ENCODE measurements at regions not wholly inside any gene's neighbourhood (a gene's known extent, or its start where the extent isn't known, plus 50 kb on each side); places are given as distances from the start of the nearest gene placed in this dataset.

DNA sequence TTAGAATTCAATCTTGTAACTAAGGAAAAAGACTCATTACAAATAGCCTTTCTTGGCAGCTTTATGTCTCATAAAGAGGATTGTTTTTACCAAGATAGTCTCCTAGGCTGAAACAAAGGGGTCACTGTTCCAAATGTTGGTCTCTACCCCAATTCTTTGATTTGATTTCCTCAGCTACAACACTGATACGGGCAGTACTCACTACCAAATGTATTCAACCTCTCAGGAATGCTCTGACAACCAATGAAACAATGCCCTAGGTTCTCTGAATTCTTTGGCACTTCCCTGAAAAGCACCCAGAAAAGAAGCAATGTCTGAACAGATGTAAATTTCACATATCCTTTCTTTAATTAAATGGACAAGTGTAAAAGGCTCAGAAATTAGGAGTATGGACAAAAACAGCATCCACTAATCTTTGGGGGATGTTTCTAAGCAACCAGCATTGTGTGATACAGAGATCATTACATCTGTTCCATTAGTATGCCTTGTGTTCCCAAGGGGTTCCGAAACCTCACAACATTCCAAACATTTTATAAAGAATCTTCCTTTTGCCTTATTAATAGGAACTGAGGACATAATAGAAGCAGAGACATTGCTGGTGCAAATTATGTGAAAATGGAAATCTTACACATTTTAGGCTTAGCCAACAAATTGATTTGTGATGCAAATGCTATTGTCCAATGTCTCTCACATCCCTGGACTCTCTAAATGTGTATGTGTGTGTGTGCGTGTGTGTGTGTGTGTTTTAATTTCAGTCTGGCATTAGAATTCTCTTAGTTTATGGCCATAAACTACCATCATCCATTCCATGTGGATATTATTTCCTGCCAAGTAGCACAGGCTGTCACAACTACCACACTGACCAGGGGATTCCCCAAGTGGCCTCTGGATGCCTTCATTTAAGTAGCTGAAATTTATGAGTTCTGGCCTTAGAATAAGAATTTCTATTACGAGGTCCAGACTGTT, 276.0 kb downstream of the MTX2 start:
- Histone ChIP-seq H3K36me3 (no peaks in the 10 kb centered on the region), H3K4me3 (ENCODE audit: low read depth, low read length) (no peak overlapping the region), H3K27me3 (ENCODE audit: insufficient read depth, low read depth, severe bottlenecking) (peaks cover 49% of the 10 kb centered on the region), H3K27ac (no peak overlapping the region), H3K9me3 (ENCODE audit: severe bottlenecking) (no peaks in the 10 kb centered on the region)
- DNase-seq, result no peak
- TF ChIP-seq, protein P1, sequence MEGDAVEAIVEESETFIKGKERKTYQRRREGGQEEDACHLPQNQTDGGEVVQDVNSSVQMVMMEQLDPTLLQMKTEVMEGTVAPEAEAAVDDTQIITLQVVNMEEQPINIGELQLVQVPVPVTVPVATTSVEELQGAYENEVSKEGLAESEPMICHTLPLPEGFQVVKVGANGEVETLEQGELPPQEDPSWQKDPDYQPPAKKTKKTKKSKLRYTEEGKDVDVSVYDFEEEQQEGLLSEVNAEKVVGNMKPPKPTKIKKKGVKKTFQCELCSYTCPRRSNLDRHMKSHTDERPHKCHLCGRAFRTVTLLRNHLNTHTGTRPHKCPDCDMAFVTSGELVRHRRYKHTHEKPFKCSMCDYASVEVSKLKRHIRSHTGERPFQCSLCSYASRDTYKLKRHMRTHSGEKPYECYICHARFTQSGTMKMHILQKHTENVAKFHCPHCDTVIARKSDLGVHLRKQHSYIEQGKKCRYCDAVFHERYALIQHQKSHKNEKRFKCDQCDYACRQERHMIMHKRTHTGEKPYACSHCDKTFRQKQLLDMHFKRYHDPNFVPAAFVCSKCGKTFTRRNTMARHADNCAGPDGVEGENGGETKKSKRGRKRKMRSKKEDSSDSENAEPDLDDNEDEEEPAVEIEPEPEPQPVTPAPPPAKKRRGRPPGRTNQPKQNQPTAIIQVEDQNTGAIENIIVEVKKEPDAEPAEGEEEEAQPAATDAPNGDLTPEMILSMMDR (IDR thresholded peaks at IDR 0.05; ENCODE audit: low read depth, low read length), result no peak

DNA sequence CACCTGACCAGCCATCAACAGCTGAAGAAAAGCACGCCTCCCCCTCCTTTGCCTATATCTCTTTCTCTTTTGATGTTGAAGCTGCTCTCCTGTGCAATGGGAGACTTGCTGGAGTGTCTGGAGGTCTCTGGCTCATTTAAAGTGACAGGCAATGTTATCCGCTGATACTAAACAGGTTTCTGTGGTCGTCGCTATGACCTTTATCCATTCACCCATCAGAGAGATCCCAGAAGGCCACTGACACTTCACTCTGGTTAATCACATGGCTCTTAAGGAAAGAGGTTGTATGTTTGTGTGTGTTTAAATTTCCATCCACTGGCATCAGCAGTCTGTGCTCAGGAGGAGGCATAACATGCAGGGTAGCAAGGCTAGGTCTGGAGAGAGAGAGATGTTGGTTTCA, 277.3 kb downstream of the MTX2 start:
- peaks cover 59% of the 10 kb centered on the region for H3K27me3 ChIP-seq (ENCODE audit: insufficient read depth, low read depth, severe bottlenecking)
- TF ChIP-seq, protein P1 (IDR thresholded peaks at IDR 0.05; ENCODE audit: low read depth, low read length), result no peak
- DNase-seq, result no peak
- no peaks in the 10 kb centered on the region for H3K9me3 ChIP-seq (ENCODE audit: severe bottlenecking)
- no peaks in the 10 kb centered on the region for H3K36me3 ChIP-seq
- H3K4me3 ChIP-seq (ENCODE audit: low read depth, low read length), result no peak overlapping the region
- no peak overlapping the region for H3K27ac ChIP-seq

DNA sequence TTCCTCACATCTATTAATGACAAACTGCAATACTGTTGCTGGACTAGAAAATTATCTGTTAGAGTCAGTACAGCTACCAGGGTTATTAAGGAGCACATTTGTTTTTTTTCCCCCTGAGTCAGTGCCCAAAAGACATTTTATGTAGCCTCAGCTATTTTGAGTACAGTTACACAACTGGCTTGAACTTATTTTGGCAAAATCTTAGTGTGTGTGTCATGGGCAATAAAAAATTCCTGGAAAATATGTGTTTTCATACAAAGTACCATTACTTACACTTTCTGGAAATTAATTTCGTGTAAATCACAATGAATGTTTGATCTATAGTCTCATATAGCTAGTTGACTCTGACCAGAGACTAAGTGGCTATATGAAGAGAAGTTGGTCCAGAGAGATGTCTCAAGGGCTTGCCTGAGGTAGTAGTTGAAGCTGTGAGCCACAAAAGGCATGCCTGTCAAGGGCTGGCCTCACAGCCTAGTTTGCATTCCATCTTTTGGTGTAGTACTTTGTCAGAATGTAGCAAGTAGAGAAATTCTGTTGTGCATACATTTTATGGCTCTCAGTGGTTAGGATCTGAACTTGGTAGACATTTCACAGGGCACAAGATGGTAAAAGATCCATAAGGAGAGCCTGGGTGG, 283.4 kb downstream of the MTX2 start:
- Histone ChIP-seq H3K9me3 (ENCODE audit: severe bottlenecking) (no peaks in the 10 kb centered on the region), H3K27ac (no peak overlapping the region), H3K4me3 (ENCODE audit: low read depth, low read length) (no peak overlapping the region), H3K36me3 (no peaks in the 10 kb centered on the region), H3K27me3 (ENCODE audit: insufficient read depth, low read depth, severe bottlenecking) (peaks cover 72% of the 10 kb centered on the region)
- TF ChIP-seq, protein P1 (IDR thresholded peaks at IDR 0.05; ENCODE audit: low read depth, low read length), result no peak
- DNase-seq, result no peak

DNA sequence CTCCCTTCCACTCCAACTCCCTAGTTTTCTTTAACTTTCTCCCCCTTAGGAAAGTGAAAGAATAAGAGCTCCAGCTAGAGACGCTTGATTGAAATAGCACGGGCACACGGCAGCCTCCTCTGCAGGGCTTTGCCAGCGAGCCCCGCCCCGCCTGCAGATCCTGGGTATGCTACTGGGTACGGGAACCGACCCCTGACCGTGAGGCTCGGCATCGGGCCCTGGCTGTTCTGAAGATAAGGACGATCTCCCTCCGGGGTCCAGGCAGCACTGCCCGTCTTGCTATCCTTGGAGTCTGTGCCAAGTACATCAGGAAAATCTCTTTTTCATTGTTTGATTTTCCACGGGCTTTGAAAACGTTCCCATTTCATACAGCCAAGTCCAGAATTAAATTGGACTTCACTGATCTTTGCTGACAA, 284.5 kb downstream of the MTX2 start:
- Histone ChIP-seq H3K27me3 (ENCODE audit: insufficient read depth, low read depth, severe bottlenecking) (peaks cover 71% of the 10 kb centered on the region), H3K9me3 (ENCODE audit: severe bottlenecking) (no peaks in the 10 kb centered on the region), H3K36me3 (no peaks in the 10 kb centered on the region), H3K4me3 (ENCODE audit: low read depth, low read length) (peak overlapping the region; percentile 53), H3K27ac (no peak overlapping the region)
- peak; percentile 27 for DNase-seq
- TF ChIP-seq, protein P1 (IDR thresholded peaks at IDR 0.05; ENCODE audit: low read depth, low read length), result no peak

DNA sequence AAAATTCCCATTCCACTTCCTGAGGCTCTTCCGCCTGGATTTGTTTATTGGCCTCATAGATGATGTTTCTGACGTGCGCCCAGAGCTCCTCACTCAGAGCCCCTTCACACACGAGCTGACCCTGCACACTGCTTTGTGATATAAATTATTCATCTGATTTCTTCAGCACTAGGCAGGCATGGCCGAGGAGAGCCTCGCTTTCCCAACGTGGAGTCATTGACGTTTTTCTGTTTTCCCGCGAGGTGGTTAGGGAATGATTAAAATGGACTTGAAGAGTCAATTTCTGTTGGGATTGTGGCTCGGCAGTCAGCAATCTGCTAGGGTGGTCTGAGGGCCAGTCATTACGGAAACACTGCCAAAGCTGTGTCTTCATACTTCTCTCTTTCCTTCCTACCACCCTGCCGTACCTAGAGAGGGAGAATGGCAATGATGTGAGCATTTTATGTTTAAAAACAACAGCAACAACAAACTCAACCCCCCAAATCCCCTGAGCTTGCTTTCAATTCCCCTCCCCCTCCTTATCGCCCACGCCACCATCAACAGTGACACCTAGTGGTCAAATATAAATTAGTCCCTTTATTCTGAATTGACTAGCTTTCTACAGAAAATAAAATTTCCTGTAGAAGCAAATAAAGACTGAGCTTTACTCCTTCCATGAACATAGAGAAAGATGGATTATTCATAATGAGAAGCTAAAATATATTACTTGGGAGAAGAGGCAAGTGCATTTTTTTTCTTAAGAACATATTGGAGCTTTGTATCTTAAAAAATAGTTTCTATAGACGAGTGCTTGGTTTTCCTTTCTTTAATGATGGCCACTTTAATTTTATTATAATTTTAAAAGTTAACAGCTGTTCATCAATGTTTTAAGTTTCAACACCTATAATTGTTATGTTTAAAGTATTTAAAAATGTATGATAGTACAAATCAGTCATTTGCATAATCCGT, 285.1 kb downstream of the MTX2 start:
- peak; percentile 18 for DNase-seq
- no peaks in the 10 kb centered on the region for H3K36me3 ChIP-seq
- H3K27ac ChIP-seq, result no peak overlapping the region
- TF ChIP-seq, protein P1 (IDR thresholded peaks at IDR 0.05; ENCODE audit: low read depth, low read length), result peak; percentile 46
- H3K27me3 ChIP-seq (ENCODE audit: insufficient read depth, low read depth, severe bottlenecking), result peaks cover 69% of the 10 kb centered on the region
- H3K4me3 ChIP-seq (ENCODE audit: low read depth, low read length), result peak overlapping the region; percentile 53
- no peaks in the 10 kb centered on the region for H3K9me3 ChIP-seq (ENCODE audit: severe bottlenecking)

All from WERI-Rb-1 (cell line).